ENCODE measurements at regions not wholly inside any gene's neighbourhood (a gene's known extent, or its start where the extent isn't known, plus 50 kb on each side); places are given as distances from the start of the nearest gene placed in this dataset.

DNA sequence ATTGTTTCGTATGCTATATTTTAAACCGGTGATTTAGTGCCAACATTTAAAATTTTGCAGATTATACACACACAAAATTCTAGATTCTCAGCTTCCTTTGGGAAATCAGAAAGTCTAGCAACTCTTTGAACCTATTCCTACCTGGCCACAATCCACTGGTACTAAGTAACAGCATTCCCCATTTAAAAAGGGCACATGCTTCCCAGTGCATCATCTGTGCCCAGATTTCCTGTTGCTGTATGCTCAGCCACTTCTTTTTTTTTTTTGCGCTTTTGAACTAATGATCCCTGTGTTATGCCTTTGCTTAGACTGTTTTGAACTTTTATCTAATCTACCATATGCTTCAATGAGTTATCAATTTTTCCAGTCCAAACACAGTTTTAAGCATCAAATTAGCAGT lies 548.4 kb downstream of the PLPP3 start:
- no peak overlapping the region for H3K4me3 ChIP-seq (ENCODE audit: low read length in 3 of 3)
- FAIRE-seq (no peak), DNase-seq (no peak)
- peaks cover 0 to 3% (median 0%) of the 10 kb centered on the region in 3 donors for H3K4me1 ChIP-seq (ENCODE audit: control insufficient read depth in 2 of 3, insufficient read depth in 2 of 3, low read depth in 1 of 3, low read length in 3 of 3)
- H3K9ac ChIP-seq (ENCODE audit: low read length in 3 of 3): no peak overlapping the region
- TF ChIP-seq, protein P1, sequence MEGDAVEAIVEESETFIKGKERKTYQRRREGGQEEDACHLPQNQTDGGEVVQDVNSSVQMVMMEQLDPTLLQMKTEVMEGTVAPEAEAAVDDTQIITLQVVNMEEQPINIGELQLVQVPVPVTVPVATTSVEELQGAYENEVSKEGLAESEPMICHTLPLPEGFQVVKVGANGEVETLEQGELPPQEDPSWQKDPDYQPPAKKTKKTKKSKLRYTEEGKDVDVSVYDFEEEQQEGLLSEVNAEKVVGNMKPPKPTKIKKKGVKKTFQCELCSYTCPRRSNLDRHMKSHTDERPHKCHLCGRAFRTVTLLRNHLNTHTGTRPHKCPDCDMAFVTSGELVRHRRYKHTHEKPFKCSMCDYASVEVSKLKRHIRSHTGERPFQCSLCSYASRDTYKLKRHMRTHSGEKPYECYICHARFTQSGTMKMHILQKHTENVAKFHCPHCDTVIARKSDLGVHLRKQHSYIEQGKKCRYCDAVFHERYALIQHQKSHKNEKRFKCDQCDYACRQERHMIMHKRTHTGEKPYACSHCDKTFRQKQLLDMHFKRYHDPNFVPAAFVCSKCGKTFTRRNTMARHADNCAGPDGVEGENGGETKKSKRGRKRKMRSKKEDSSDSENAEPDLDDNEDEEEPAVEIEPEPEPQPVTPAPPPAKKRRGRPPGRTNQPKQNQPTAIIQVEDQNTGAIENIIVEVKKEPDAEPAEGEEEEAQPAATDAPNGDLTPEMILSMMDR (IDR thresholded peaks at IDR 0.05; ENCODE audit: borderline replicate concordance, extremely low read depth, insufficient read depth): no peak
- intact Hi-C loops (cut with DNase I): no loop called here
- H3K27ac ChIP-seq (ENCODE audit: low read depth in 2 of 2, low read length in 2 of 2): no peak overlapping the region
- H3K36me3 ChIP-seq (ENCODE audit: control insufficient read depth in 2 of 3, insufficient read depth in 3 of 3, low read length in 3 of 3): no peaks in the 10 kb centered on the region
- H3K27me3 ChIP-seq (ENCODE audit: control insufficient read depth, insufficient read depth, low read length): no peaks in the 10 kb centered on the region
- no peaks in the 10 kb centered on the region for H3K9me3 ChIP-seq (ENCODE audit: control insufficient read depth in 2 of 3, insufficient read depth in 1 of 3, low read length in 3 of 3)

DNA sequence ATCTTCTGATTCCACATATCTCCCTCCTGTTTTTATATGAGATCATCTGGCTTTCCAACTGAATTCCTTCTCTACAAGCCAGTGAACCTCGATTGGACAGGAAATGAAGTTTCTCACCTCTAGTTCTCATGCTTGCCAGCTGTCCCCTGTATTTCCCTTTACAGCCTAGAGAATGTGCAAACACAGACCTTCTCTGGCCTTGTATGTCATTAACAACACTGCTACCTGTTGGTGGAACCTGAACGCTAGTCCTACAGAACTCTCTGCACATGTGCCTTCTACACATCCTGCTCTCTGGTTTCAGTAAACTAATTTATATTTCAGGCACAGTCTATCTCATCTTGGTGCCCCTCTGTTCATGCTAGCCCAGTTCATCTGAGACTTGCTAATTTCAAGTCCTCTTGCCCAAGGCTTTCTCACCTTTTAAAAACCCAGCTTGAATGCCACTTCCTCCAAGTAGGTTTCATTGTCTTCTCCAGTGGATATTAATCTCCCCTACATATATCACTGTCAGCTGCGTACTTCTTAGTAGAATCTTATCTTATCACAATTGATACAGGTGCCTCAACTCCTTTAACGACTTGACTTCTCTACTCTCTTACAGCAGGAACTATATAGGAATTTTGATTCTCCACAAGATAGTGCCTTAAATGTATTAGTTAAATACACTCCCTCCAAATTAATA lies 549.9 kb downstream of the PLPP3 start:
- DNase-seq (peak in 2 of 5 donors; percentile 16 to 37), FAIRE-seq (no peak)
- Histone ChIP-seq H3K27me3 (ENCODE audit: control insufficient read depth, insufficient read depth, low read length) (no peaks in the 10 kb centered on the region), H3K9ac (ENCODE audit: low read length in 3 of 3) (no peak overlapping the region), H3K4me1 (ENCODE audit: control insufficient read depth in 2 of 3, insufficient read depth in 2 of 3, low read depth in 1 of 3, low read length in 3 of 3) (no peaks in the 10 kb centered on the region), H3K36me3 (ENCODE audit: control insufficient read depth in 2 of 3, insufficient read depth in 3 of 3, low read length in 3 of 3) (no peaks in the 10 kb centered on the region), H3K9me3 (ENCODE audit: control insufficient read depth in 2 of 3, insufficient read depth in 1 of 3, low read length in 3 of 3) (no peaks in the 10 kb centered on the region), H3K27ac (ENCODE audit: low read depth in 2 of 2, low read length in 2 of 2) (no peak overlapping the region), H3K4me3 (ENCODE audit: low read length in 3 of 3) (no peak overlapping the region)
- intact Hi-C loops (cut with DNase I): no loop called here
- TF ChIP-seq, protein P1 (IDR thresholded peaks at IDR 0.05; ENCODE audit: borderline replicate concordance, extremely low read depth, insufficient read depth): no peak

DNA sequence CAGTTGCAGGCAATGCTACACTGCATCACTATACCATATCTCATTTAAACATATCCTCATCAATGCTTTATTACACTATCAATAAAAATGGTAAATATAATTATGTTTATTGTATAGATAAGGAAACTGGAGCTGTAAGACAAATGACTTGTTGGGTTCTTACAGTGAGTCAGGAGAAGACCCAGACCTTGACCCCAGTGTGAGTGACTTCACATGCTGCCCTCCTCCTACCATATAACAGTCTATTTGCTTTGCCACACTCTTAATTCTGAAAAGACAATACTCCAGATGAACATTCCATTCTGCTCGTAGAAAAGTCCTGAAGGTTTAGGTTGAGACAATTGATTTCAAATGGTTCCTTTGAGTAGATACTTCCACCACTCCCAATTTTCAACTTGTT lies 550.5 kb downstream of the PLPP3 start:
- H3K9me3 ChIP-seq (ENCODE audit: control insufficient read depth in 2 of 3, insufficient read depth in 1 of 3, low read length in 3 of 3): no peaks in the 10 kb centered on the region
- TF ChIP-seq, protein P1 (IDR thresholded peaks at IDR 0.05; ENCODE audit: borderline replicate concordance, extremely low read depth, insufficient read depth): no peak
- H3K27ac ChIP-seq (ENCODE audit: low read depth in 2 of 2, low read length in 2 of 2): no peak overlapping the region
- no peak overlapping the region for H3K9ac ChIP-seq (ENCODE audit: low read length in 3 of 3)
- H3K27me3 ChIP-seq (ENCODE audit: control insufficient read depth, insufficient read depth, low read length): no peaks in the 10 kb centered on the region
- intact Hi-C loops (cut with DNase I): no loop called here
- FAIRE-seq (no peak), DNase-seq (no peak)
- H3K4me3 ChIP-seq (ENCODE audit: low read length in 3 of 3): no peak overlapping the region
- H3K36me3 ChIP-seq (ENCODE audit: control insufficient read depth in 2 of 3, insufficient read depth in 3 of 3, low read length in 3 of 3): no peaks in the 10 kb centered on the region
- H3K4me1 ChIP-seq (ENCODE audit: control insufficient read depth in 2 of 3, insufficient read depth in 2 of 3, low read depth in 1 of 3, low read length in 3 of 3): no peaks in the 10 kb centered on the region

DNA sequence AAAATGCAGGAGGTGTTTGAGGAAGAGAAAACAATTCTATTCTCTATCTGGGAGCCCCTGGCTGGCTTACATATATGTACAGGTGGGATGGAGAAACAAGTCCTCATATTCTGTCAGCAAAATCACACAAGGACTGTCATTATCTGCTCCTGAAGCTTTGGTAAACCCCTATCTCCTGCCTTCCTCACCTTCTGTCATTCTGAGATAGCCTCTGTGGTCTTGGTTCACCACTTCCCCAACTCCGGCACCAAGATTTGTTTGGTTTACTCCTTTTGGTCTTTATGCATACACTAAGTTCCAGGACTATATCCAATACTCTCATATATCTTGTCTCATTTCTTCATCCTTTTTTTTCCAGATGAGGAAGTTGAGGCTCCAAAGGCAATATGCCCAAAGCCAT lies 551.1 kb downstream of the PLPP3 start:
- DNase-seq (no peak), FAIRE-seq (no peak)
- no peak overlapping the region for H3K9ac ChIP-seq (ENCODE audit: low read length in 3 of 3)
- no peak overlapping the region for H3K4me3 ChIP-seq (ENCODE audit: low read length in 3 of 3)
- H3K27ac ChIP-seq (ENCODE audit: low read depth in 2 of 2, low read length in 2 of 2): no peak overlapping the region
- intact Hi-C loops (cut with DNase I): no loop called here
- no peaks in the 10 kb centered on the region for H3K27me3 ChIP-seq (ENCODE audit: control insufficient read depth, insufficient read depth, low read length)
- TF ChIP-seq, protein P1 (IDR thresholded peaks at IDR 0.05; ENCODE audit: borderline replicate concordance, extremely low read depth, insufficient read depth): no peak
- H3K4me1 ChIP-seq (ENCODE audit: control insufficient read depth in 2 of 3, insufficient read depth in 2 of 3, low read depth in 1 of 3, low read length in 3 of 3): no peaks in the 10 kb centered on the region
- H3K9me3 ChIP-seq (ENCODE audit: control insufficient read depth in 2 of 3, insufficient read depth in 1 of 3, low read length in 3 of 3): no peaks in the 10 kb centered on the region
- no peaks in the 10 kb centered on the region for H3K36me3 ChIP-seq (ENCODE audit: control insufficient read depth in 2 of 3, insufficient read depth in 3 of 3, low read length in 3 of 3)

All from kidney (tissue), 13 donors.